Astrocyte (in vitro differentiated cells and primary cell): ENCODE measurements at regions not wholly inside any gene's neighbourhood (a gene's known extent, or its start where the extent isn't known, plus 50 kb on each side); places are given as distances from the start of the nearest gene placed in this dataset.

ENCODE experiments used
- DNase-seq: peaks from one replicate; pipeline ENCODE4 v3.0.0-alpha.2; 2010; ENCODE audit warnings: low read depth
- FAIRE-seq: peaks from 2 replicates; lab custom pipeline; 2011; peaks lifted over from hg19 to GRCh38; lab: Jason Lieb, UNC
- H2AFZ ChIP-seq: 2 replicates; pipeline ENCODE4 v1.6.0; 2012; ENCODE audit warnings: low read depth, low read length, inconsistent platforms
- H3K27ac ChIP-seq: 2 replicates; pipeline ENCODE4 v1.5.1; 2011; ENCODE audit warnings: low read depth, low read length, inconsistent platforms
- H3K27me3 ChIP-seq: 2 replicates; pipeline ENCODE4 v1.6.0; 2011; ENCODE audit warnings: low read length, inconsistent platforms; ENCODE audit not compliant: insufficient read depth
- H3K36me3 ChIP-seq: 2 replicates; pipeline ENCODE4 v1.5.1; 2011; ENCODE audit warnings: low read length, inconsistent platforms; ENCODE audit not compliant: insufficient read depth
- H3K4me1 ChIP-seq: 2 replicates; pipeline ENCODE4 v1.5.1; 2011; ENCODE audit warnings: low read length, inconsistent platforms; ENCODE audit not compliant: insufficient read depth
- H3K4me2 ChIP-seq: 2 replicates; pipeline ENCODE4 v1.6.0; 2012; ENCODE audit warnings: low read length, inconsistent platforms
- H3K4me3 ChIP-seq: 2 replicates; pipeline ENCODE4 v1.5.1; 2011; ENCODE audit warnings: low read depth, mild to moderate bottlenecking, low read length, inconsistent platforms; ENCODE audit not compliant: insufficient read depth
- H3K79me2 ChIP-seq: 2 replicates; pipeline ENCODE4 v1.6.0; 2012; ENCODE audit warnings: mild to moderate bottlenecking, low read length, inconsistent platforms; ENCODE audit not compliant: insufficient read depth
- H3K9ac ChIP-seq: 2 replicates; pipeline ENCODE4 v1.6.0; 2012; ENCODE audit warnings: mild to moderate bottlenecking, low read length, inconsistent platforms
- H3K9me3 ChIP-seq: 2 replicates; pipeline ENCODE4 v1.5.1; 2012; ENCODE audit warnings: low read depth, mild to moderate bottlenecking, low read length, inconsistent platforms; ENCODE audit not compliant: insufficient read depth
- H4K20me1 ChIP-seq: 2 replicates; pipeline ENCODE4 v1.6.0; 2012; ENCODE audit warnings: low read length, inconsistent platforms; ENCODE audit not compliant: insufficient read depth
- H3K27ac Mint-ChIP-seq: one replicate; pipeline ENCODE4 v1.8.0; 2021; ENCODE audit warnings: mild to moderate bottlenecking, mixed read lengths; ENCODE audit not compliant: unreplicated experiment
- H3K27me3 Mint-ChIP-seq: one replicate; pipeline ENCODE4 v1.8.0; 2021; ENCODE audit warnings: low read depth, mixed read lengths; ENCODE audit not compliant: unreplicated experiment
- H3K36me3 Mint-ChIP-seq: one replicate; pipeline ENCODE4 v1.8.0; 2021; ENCODE audit warnings: low read depth, mixed read lengths; ENCODE audit not compliant: unreplicated experiment
- H3K4me1 Mint-ChIP-seq: one replicate; pipeline ENCODE4 v1.8.0; 2021; ENCODE audit warnings: low read depth, mixed read lengths; ENCODE audit not compliant: unreplicated experiment
- H3K4me3 Mint-ChIP-seq: one replicate; pipeline ENCODE4 v1.8.0; 2021; ENCODE audit warnings: mild to moderate bottlenecking, moderate library complexity, mixed read lengths; ENCODE audit not compliant: unreplicated experiment
- H3K9me3 Mint-ChIP-seq: one replicate; pipeline ENCODE4 v1.8.0; 2021; ENCODE audit warnings: mild to moderate bottlenecking, mixed read lengths; ENCODE audit not compliant: unreplicated experiment
- EZH2 ChIP-seq: IDR thresholded peaks from 2 replicates; pipeline ENCODE4 v1.6.1; 2012; ENCODE audit warnings: mild to moderate bottlenecking, low read length, inconsistent platforms; ENCODE audit not compliant: insufficient read depth
- TF ChIP-seq, protein P1 (sequence below): IDR thresholded peaks from 2 replicates; pipeline ENCODE4 v1.5.1; 2011; ENCODE audit warnings: low read depth, mild to moderate bottlenecking, inconsistent platforms, low read length, moderate library complexity; ENCODE audit not compliant: insufficient read depth

DNA sequence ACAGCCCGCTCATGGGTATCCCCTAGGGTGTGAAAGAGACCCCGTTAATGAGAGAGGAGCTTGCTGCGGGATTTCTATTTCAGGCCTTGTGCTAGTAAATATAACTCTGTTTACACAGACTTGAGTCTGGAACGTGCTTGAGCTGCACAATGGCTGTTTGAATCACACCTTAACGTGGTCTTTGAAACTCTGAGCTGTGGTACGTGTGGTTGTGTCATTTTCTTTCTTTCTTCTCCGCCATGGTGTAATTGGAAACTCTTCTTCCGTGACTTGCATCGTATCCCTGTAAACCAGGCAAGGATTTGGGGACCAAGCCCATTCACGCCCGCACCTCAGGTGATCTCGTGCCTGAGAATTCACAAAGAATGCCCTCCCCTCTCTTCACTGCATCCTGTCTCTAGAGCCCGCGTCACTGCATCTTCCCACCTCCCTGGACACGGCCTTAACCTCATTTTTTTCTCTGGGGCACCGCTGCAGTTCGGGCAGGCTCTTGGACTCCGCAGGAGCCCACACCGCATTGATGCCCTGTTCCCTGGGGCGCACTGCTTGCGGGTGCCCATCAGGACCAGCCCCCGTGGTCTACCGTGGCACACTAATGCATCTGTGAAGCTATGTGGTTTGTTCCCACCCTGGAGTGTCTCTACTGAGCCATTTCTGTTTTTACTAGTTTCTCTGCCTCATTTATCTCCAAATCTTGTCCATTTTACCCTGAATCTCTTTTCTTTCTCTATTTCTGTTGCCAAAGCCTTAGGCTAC is 78.4 kb upstream of the PARP11 start:
- no peak for TF ChIP-seq EZH2
- TF ChIP-seq, protein P1, sequence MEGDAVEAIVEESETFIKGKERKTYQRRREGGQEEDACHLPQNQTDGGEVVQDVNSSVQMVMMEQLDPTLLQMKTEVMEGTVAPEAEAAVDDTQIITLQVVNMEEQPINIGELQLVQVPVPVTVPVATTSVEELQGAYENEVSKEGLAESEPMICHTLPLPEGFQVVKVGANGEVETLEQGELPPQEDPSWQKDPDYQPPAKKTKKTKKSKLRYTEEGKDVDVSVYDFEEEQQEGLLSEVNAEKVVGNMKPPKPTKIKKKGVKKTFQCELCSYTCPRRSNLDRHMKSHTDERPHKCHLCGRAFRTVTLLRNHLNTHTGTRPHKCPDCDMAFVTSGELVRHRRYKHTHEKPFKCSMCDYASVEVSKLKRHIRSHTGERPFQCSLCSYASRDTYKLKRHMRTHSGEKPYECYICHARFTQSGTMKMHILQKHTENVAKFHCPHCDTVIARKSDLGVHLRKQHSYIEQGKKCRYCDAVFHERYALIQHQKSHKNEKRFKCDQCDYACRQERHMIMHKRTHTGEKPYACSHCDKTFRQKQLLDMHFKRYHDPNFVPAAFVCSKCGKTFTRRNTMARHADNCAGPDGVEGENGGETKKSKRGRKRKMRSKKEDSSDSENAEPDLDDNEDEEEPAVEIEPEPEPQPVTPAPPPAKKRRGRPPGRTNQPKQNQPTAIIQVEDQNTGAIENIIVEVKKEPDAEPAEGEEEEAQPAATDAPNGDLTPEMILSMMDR, result no peak
- Histone ChIP-seq H3K36me3 (no peaks in the 10 kb centered on the region), H3K27me3 (no peaks in the 10 kb centered on the region), H3K4me3 (no peak overlapping the region), H3K4me2 (no peak overlapping the region), H3K79me2 (no peaks in the 10 kb centered on the region), H4K20me1 (no peaks in the 10 kb centered on the region), H3K9me3 (no peaks in the 10 kb centered on the region), H2AFZ (no peak overlapping the region), H3K4me1 (no peaks in the 10 kb centered on the region), H3K9ac (no peak overlapping the region), H3K27ac (no peak overlapping the region)
- Mint-ChIP-seq H3K4me3 (no peak overlapping the region), H3K27me3 (peaks cover 4% of the 10 kb centered on the region), H3K9me3 (peaks cover 4% of the 10 kb centered on the region), H3K27ac (no peak overlapping the region), H3K4me1 (peaks cover 3% of the 10 kb centered on the region), H3K36me3 (no peaks in the 10 kb centered on the region)
- no peak for DNase-seq
- no peak for FAIRE-seq

- peaks cover 3% of the 10 kb centered on the region for H3K4me1 Mint-ChIP-seq
- no peak overlapping the region for H3K4me2 ChIP-seq
- TF ChIP-seq, protein P1, result no peak
- no peak for TF ChIP-seq EZH2
- no peak overlapping the region for H3K9ac ChIP-seq
- H3K36me3 Mint-ChIP-seq, result no peaks in the 10 kb centered on the region
- H3K27ac ChIP-seq, result no peak overlapping the region
- no peaks in the 10 kb centered on the region for H4K20me1 ChIP-seq
- no peak for FAIRE-seq
- H3K36me3 ChIP-seq, result no peaks in the 10 kb centered on the region
- H3K27me3 Mint-ChIP-seq, result peaks cover 6% of the 10 kb centered on the region
- H3K4me3 Mint-ChIP-seq, result no peak overlapping the region
- H3K9me3 ChIP-seq, result no peaks in the 10 kb centered on the region
- no peaks in the 10 kb centered on the region for H3K79me2 ChIP-seq
- H3K27me3 ChIP-seq, result no peaks in the 10 kb centered on the region
- H3K4me1 ChIP-seq, result no peaks in the 10 kb centered on the region
- H2AFZ ChIP-seq, result no peak overlapping the region
- no peak overlapping the region for H3K4me3 ChIP-seq
- no peak overlapping the region for H3K27ac Mint-ChIP-seq
- no peak for DNase-seq
- H3K9me3 Mint-ChIP-seq, result peaks cover 4% of the 10 kb centered on the region
These were observed 77.6 kb upstream of the PARP11 start for GRCh38 chr12:3950714-3951320.

DNA sequence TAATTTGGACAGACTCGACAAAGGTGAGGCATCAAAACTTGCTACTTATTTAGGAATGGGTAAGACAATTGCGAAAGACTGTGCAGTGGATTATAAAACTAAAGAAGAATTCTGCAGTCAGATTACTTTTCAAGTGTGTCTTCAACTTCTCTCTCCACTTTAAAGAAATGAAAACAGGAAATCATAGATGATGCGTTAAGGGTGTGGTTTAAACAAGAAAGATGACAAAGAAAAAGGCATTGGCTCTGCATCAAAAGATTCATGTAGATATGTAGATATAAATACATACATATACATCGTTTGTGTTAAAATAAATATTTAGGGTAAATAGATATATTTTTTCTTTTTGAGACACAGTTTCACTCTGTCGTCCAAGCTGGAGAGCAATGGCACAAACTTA is 74.6 kb upstream of the PARP11 start:
- H3K79me2 ChIP-seq, result no peaks in the 10 kb centered on the region
- H3K36me3 Mint-ChIP-seq, result no peaks in the 10 kb centered on the region
- FAIRE-seq, result no peak
- TF ChIP-seq, protein P1, result no peak
- TF ChIP-seq EZH2, result no peak
- no peaks in the 10 kb centered on the region for H4K20me1 ChIP-seq
- H3K27me3 Mint-ChIP-seq, result peaks cover 6% of the 10 kb centered on the region
- H3K9me3 Mint-ChIP-seq, result peaks cover 4% of the 10 kb centered on the region
- H3K4me3 ChIP-seq, result no peak overlapping the region
- H3K4me1 ChIP-seq, result no peaks in the 10 kb centered on the region
- no peak overlapping the region for H3K27ac ChIP-seq
- no peak overlapping the region for H2AFZ ChIP-seq
- no peaks in the 10 kb centered on the region for H3K27me3 ChIP-seq
- no peak for DNase-seq
- H3K4me1 Mint-ChIP-seq, result peaks cover 5% of the 10 kb centered on the region
- H3K9me3 ChIP-seq, result no peaks in the 10 kb centered on the region
- no peak overlapping the region for H3K27ac Mint-ChIP-seq
- no peaks in the 10 kb centered on the region for H3K36me3 ChIP-seq
- H3K4me2 ChIP-seq, result no peak overlapping the region
- no peak overlapping the region for H3K4me3 Mint-ChIP-seq
- no peak overlapping the region for H3K9ac ChIP-seq
